SJSA1 (cell line): ENCODE measurements at regions not wholly inside any gene's neighbourhood (a gene's known extent, or its start where the extent isn't known, plus 50 kb on each side); places are given as distances from the start of the nearest gene placed in this dataset.

Experiments
- DNase-seq, 2 experiments: peaks; one replicate each; pipeline ENCODE4 v3.0.0-alpha.2; 2015 to 2020; ENCODE audit warnings: low spot score in 2 of 2, low read depth in 1 of 2
- H3K27ac ChIP-seq: fragments of 250-450 bp; sonication (Bioruptor Pico); 2 replicates; pipeline ENCODE4 v1.5.1; 2020; ENCODE audit warnings: mild to moderate bottlenecking, moderate library complexity
- H3K27me3 ChIP-seq: fragments of 250-450 bp; sonication (Bioruptor Pico); replicated peaks from 2 replicates; pipeline ENCODE4 v1.5.1; 2020; ENCODE audit warnings: mild to moderate bottlenecking, moderate library complexity
- H3K36me3 ChIP-seq: fragments of 250-450 bp; sonication (Bioruptor Pico); 2 replicates; pipeline ENCODE4 v1.5.1; 2020; ENCODE audit warnings: mild to moderate bottlenecking
- H3K4me1 ChIP-seq: fragments of 250-450 bp; sonication (Bioruptor Pico); replicated peaks from 2 replicates; pipeline ENCODE4 v1.6.1; 2021; ENCODE audit warnings: mild to moderate bottlenecking
- H3K4me3 ChIP-seq: fragments of 250-450 bp; sonication (Bioruptor Pico); 2 replicates; pipeline ENCODE4 v1.5.1; 2020; ENCODE audit warnings: mild to moderate bottlenecking
- H3K9me3 ChIP-seq: fragments of 250-450 bp; sonication (Bioruptor Pico); replicated peaks from 2 replicates; pipeline ENCODE4 v1.5.1; 2020; ENCODE audit warnings: mild to moderate bottlenecking

DNA sequence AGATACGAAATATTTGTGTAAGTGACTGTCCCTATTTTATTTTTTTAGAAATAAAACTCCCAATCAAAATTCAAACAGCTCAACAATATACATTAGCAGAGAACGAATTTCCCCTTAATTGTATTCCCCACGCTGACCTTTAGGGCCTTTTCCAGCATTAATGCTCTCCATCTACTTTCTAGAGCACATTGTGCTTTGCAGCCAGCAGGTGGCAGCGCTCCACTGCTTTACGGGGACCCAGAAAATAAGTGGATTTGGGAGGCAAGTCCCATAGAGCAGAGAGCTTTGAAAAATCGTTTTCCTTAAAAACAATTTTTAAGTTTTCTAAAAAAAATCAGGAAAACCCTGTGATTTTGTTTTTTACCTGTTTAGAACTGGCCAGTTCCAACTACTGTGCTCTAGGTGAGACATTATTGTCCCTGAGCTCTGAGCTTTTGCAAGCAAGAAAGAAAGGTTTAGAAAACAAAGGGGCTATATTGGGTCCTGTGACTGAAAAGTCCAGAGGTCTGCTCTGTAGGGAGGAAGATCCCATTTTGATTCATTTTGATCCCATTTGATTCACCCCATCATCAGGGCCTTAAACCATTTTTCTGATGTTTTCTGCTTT lies 144.4 kb upstream of the ZNF644 start:
- no peaks in the 10 kb centered on the region for H3K36me3 ChIP-seq

DNA sequence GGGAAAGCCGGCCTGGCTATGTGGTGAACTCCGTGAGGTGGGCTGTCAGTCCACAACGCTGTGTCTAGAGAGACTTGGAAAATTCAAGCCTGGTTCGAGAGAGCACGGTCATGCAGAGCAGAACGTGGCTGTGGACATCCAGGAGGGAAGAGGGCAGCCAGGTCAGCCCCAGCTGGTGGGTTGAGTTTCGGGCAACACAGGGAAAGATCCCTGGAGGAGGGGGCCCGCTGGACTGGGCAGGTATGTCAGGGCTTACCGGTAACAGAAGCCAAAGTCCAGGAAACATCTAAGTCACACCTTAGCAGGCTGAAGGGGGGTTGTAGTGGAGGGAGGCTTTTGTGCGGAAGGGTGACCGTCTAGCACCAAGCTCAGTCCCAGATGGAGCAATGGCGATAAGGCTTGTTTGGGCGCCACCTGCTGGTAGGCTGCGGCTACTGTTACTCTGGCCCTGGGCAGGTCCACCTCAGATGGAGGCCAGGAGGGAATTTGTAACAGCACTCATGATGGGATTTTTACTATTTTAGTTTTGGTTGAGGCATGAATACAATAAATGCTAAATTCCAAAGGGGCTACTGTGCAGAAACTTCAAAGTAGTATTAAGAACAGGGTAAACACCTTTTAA lies 143.3 kb upstream of the ZNF644 start:
- no peaks in the 10 kb centered on the region for H3K9me3 ChIP-seq
- no peaks in the 10 kb centered on the region for H3K4me1 ChIP-seq
- DNase-seq: peak; percentile 55 to 74

More for the DNA sequence above, 144.4 kb upstream of the ZNF644 start:
- Histone ChIP-seq H3K4me3 (no peak overlapping the region), H3K9me3 (no peaks in the 10 kb centered on the region), H3K27ac (no peak overlapping the region), H3K4me1 (no peaks in the 10 kb centered on the region), H3K27me3 (no peaks in the 10 kb centered on the region)
- DNase-seq: peak in 1 of 2 experiments; percentile 36

DNA sequence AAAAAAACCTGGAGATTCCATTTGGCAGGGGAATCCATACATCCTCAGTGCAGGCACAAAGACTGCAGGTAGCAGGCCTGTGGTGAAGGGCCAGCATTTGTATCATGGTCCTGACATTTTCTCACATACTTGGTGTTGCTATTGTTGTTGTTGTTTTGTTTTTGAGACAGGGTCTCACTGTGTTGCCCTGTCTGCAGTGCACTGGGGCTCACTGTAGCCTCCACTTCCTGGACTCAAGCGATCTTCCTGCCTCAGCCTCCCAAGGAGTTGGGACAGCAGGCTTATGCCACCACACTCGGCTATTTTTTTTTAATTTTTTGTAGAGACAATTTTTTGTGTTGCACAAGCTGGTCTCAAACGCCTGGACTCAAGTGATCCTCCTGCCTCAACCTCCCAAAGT lies 140.8 kb upstream of the ZNF644 start:
- Histone ChIP-seq H3K9me3 (no peaks in the 10 kb centered on the region), H3K27ac (no peak overlapping the region), H3K4me1 (no peaks in the 10 kb centered on the region), H3K36me3 (no peaks in the 10 kb centered on the region), H3K27me3 (no peaks in the 10 kb centered on the region), H3K4me3 (no peak overlapping the region)
- DNase-seq: no peak

More for the DNA sequence above, 143.3 kb upstream of the ZNF644 start:
- H3K27ac ChIP-seq: no peak overlapping the region
- no peaks in the 10 kb centered on the region for H3K27me3 ChIP-seq
- H3K36me3 ChIP-seq: no peaks in the 10 kb centered on the region
- H3K4me3 ChIP-seq: no peak overlapping the region

DNA sequence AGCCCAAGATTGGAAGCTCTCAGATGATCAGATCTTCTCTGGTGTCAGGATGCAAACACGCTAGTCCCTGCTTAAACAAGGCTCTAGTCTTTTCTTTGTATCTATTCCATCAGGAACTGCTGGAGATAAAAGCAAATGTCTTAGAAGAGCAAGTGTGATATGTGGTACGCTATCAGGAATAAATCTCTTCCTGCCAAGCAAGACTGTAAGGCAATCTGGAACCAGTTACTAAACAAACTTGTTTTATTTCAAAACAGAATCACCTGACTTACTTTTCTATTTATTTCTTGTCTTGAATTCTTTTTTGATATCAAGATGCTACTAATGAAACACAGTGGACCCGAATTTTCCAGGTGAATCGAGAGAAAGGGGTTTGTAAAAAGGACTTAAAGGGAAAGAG lies 139.9 kb upstream of the ZNF644 start:
- no peaks in the 10 kb centered on the region for H3K4me1 ChIP-seq
- no peaks in the 10 kb centered on the region for H3K9me3 ChIP-seq
- DNase-seq: no peak
- H3K4me3 ChIP-seq: no peak overlapping the region
- H3K27ac ChIP-seq: no peak overlapping the region
- no peaks in the 10 kb centered on the region for H3K36me3 ChIP-seq
- H3K27me3 ChIP-seq: no peaks in the 10 kb centered on the region

DNA sequence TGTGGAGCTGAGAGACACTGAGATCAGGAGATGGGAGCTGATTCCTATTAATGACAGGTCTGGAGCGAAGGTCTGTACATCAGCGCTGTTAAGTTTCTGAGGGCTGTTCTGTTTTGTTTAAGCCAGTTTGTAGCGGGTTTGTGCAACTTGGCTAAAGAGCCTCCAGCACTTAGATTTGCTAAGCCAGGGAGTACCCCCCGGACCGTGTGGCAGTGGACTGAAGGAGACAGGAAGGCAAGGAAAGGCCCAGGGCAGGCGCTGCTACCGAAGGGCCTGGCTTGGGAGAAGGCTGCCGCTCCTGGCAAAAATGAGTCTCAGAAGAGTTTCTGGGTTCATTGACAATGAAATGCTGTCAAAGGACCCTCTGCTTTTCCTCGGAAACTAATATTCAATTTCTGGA lies 139.3 kb upstream of the ZNF644 start:
- Histone ChIP-seq H3K27ac (no peak overlapping the region), H3K9me3 (no peaks in the 10 kb centered on the region), H3K4me3 (no peak overlapping the region), H3K4me1 (no peaks in the 10 kb centered on the region), H3K27me3 (no peaks in the 10 kb centered on the region), H3K36me3 (no peaks in the 10 kb centered on the region)
- no peak for DNase-seq

DNA sequence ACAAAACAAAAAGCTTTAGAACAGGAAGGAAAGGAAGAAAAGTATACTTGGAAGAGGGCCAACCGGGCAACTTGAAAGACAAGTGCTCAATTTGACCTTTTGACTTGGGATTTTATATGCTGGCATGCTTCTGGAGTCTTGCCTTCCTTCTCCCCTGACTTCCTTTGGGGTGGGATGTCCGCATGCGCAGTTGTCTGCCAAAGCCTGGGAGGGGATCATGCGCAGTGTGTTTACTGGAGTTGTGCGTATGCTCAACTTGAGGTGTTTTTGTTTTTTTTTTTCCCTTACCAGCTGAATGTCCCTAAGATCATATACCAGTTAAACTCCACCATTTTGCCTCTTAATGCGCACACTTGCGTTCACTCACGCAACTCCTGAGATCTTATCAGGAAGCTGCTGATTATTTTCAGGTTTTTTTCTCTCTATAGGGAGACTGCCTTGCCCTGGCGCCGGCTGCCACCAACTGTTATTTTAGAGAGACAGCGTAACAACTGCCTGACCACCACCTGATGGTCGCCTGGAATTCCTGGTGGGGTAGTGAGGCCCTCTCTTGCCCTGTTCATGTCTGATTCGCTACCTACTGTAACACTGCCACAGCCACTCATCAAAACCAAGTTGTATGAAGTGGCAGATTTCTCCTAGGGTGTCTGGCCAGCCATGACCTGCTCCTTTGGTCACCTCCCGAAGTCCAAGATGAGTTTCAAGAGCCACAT lies 138.7 kb upstream of the ZNF644 start:
- no peak for DNase-seq
- Histone ChIP-seq H3K27ac (no peak overlapping the region), H3K9me3 (no peaks in the 10 kb centered on the region), H3K27me3 (no peaks in the 10 kb centered on the region), H3K36me3 (no peaks in the 10 kb centered on the region), H3K4me1 (no peaks in the 10 kb centered on the region), H3K4me3 (no peak overlapping the region)

DNA sequence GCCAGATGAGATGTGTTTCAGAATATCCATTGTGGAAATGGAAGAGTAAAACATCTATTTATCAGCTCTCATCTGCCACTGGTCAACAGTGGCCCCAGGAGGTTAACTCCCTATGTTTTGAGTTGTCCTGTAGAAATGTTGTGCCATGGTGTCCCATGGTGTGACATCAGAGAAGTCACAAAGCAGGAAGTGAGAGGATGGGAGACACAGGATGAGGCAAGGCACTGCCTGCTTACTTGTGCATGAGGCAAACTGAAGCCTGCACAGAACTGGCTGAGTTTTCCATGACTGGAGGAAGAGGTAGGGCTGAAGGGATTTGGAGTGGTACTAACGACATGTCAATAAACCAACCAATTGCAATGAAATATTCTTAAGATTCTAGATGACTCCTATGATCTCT lies 131.5 kb upstream of the ZNF644 start:
- Histone ChIP-seq H3K27ac (no peak overlapping the region), H3K4me1 (no peaks in the 10 kb centered on the region), H3K4me3 (no peak overlapping the region), H3K27me3 (no peaks in the 10 kb centered on the region), H3K36me3 (no peaks in the 10 kb centered on the region), H3K9me3 (no peaks in the 10 kb centered on the region)
- DNase-seq: no peak

DNA sequence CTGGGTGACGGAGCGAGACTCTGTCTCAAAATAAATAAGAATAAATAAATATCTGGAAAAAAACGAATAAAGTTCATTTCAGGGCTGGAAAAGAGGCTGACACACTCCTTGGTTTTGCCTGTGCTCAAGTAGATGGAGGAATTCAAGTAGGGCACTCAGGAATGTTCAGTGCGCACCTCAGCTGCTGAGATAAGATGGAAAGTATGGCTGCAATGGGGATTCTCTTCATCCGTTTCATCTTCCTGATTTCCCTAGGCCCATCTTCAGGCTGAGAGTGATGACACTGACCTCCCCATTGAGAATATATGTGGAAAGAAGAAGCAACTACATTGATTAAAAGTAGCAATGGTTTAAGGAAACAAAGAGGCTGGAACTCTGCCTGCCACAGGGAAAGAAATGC lies 130.5 kb upstream of the ZNF644 start:
- H3K36me3 ChIP-seq: no peaks in the 10 kb centered on the region
- no peaks in the 10 kb centered on the region for H3K4me1 ChIP-seq
- H3K9me3 ChIP-seq: no peaks in the 10 kb centered on the region
- no peak overlapping the region for H3K4me3 ChIP-seq
- no peak overlapping the region for H3K27ac ChIP-seq
- DNase-seq: no peak
- no peaks in the 10 kb centered on the region for H3K27me3 ChIP-seq

DNA sequence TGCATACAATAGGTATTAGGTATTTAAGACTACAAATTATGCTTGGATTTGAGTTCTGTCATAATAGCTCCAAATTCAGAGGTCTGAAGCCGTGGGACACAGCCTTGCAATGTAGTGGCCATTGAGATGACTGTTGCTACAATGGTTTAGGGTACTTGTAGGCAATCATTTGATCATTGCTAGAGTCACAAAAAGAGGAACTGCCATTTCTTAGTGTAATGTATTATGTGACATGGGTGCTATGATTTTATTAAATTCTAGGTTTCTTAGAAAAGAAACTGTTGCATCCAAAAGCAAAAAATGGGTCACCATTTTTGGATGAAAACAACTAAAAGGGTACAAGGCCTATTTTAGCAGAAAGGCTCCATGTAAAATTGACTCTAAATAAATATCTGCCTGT lies 129.9 kb upstream of the ZNF644 start:
- no peak for DNase-seq
- H3K4me3 ChIP-seq: no peak overlapping the region

DNA sequence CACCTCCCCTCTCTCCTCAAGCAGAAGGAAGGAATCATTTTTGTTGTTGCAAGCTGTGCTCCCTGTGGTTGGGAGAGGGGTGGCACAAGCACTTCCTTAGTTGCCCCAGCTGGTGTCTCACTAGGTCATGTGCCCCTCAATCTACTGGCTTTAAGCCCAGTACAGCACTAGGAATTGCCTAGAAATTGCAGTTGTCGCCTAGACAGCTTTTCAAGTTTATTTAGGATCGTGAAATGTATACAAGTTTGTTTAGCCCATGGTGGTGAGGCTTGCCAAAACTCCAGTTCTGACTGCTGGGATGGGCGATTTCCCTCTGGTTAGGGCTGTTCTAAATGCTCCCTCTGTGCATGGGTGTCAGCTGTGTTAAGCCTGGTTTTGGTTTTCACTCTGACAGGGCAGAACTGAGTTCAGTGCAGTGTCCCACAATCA lies 126.8 kb upstream of the ZNF644 start:
- Histone ChIP-seq H3K27ac (no peak overlapping the region), H3K4me1 (no peaks in the 10 kb centered on the region), H3K9me3 (no peaks in the 10 kb centered on the region), H3K4me3 (no peak overlapping the region), H3K27me3 (no peaks in the 10 kb centered on the region), H3K36me3 (no peaks in the 10 kb centered on the region)
- DNase-seq: no peak

More for the DNA sequence above, 129.9 kb upstream of the ZNF644 start:
- no peaks in the 10 kb centered on the region for H3K36me3 ChIP-seq
- H3K9me3 ChIP-seq: no peaks in the 10 kb centered on the region
- no peak overlapping the region for H3K27ac ChIP-seq
- H3K27me3 ChIP-seq: no peaks in the 10 kb centered on the region
- H3K4me1 ChIP-seq: no peaks in the 10 kb centered on the region

DNA sequence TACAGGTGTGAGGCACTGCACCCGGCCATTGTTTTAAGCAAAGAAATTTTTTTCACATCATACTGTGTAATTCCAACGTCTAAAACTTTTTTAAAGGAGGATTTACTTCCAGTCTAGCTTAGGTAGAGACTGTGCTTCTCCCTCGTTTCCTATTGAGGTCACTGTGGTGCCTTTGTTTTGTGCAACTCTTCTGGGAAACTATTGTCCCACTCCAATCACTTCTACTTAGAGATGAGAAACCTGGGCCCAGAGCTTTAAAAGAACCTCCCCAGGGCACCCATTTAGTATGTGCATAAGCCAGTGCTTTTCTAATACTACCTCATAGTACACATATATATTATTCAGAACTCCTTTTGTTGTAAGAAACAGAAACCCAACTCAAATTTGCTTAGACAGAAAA lies 120.0 kb upstream of the ZNF644 start:
- no peak for DNase-seq
- Histone ChIP-seq H3K36me3 (no peaks in the 10 kb centered on the region), H3K4me1 (no peaks in the 10 kb centered on the region), H3K27me3 (no peaks in the 10 kb centered on the region), H3K27ac (no peak overlapping the region), H3K9me3 (no peaks in the 10 kb centered on the region), H3K4me3 (no peak overlapping the region)

DNA sequence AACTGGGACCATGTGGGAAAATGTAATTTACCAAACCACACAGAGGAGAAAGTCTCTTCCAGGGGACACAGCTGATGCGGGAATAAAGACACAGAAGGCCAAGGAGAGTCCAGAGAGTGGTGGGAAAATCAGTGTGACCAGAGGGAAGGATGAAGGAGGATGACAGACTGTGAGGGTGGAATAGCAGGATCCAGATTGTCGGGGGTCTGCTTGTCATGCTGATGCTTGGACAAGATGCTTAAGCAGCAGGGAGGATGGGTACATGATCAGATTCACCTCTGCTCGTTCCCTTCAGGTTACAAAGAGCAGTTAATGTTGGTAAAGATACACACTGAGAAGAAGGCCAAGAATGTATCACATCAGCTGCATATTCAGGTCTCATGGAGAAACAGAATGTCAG lies 117.1 kb upstream of the ZNF644 start:
- no peaks in the 10 kb centered on the region for H3K9me3 ChIP-seq
- no peaks in the 10 kb centered on the region for H3K27me3 ChIP-seq
- H3K27ac ChIP-seq: no peak overlapping the region
- H3K4me1 ChIP-seq: no peaks in the 10 kb centered on the region
- H3K36me3 ChIP-seq: no peaks in the 10 kb centered on the region
- no peak overlapping the region for H3K4me3 ChIP-seq
- no peak for DNase-seq

DNA sequence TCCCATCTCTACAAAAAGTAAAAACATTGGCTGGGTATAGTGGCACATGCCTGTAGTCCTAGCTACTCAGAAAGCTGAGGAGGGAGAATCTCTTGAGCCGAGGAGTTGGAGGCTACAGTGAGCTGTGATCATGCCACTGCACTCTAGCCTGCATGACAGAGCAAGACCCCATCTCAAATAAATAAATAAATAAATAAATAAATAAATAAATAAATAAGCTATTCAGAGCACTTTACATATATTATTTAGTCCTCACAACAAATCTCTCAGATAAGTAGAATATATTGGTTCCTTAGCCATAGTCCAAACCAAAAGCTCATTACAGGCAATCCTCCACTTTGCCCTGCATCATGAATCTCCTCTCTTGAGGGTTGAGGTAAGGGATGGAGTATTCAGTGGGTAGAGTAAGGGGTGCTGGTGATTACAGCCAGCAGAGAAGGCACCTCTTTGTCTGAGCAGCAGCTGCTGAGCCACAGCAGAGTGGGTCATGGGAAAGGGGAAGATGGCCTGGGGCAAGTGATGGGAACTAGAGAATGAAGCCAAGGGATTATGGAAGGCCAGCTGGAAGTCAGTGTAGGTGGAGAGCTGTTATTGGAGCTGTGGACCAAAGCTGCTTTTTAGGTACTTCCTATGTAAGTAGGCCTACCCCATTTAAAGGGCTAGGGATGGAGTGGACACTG lies 115.5 kb upstream of the ZNF644 start:
- Histone ChIP-seq H3K27ac (no peak overlapping the region), H3K9me3 (no peaks in the 10 kb centered on the region), H3K36me3 (no peaks in the 10 kb centered on the region), H3K27me3 (no peaks in the 10 kb centered on the region), H3K4me1 (no peaks in the 10 kb centered on the region), H3K4me3 (no peak overlapping the region)
- no peak for DNase-seq

DNA sequence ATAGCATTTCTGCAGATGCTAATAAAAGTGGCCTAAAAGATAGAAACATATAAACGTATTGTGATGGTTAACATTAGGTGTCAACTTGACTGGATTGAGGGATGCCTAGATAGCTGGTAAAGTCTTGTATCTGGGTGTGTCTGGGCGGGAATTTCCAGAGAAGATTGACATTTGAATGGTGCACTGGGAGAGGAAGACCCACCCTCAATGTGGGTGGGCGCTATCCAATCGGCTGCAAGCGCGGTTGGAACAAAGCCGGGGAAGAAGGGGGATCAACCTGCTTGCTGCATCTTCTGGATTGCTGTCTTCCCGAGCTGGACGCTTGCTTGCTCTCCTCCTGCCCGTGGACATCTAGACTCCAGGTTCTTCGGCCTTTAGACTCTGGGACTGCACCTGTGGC lies 114.0 kb upstream of the ZNF644 start:
- H3K36me3 ChIP-seq: no peaks in the 10 kb centered on the region
- H3K27ac ChIP-seq: no peak overlapping the region
- H3K4me3 ChIP-seq: no peak overlapping the region
- H3K9me3 ChIP-seq: no peaks in the 10 kb centered on the region
- no peaks in the 10 kb centered on the region for H3K27me3 ChIP-seq
- DNase-seq: no peak
- H3K4me1 ChIP-seq: no peaks in the 10 kb centered on the region
